NOMO-1 treated with dmso at 0.1 percent for 144 hours (cell line): ENCODE measurements at regions not wholly inside any gene's neighbourhood (a gene's known extent, or its start where the extent isn't known, plus 50 kb on each side); places are given as distances from the start of the nearest gene placed in this dataset.
"Not testable (repeated sequence)": the region's sequence is repeated elsewhere in the genome, so short reads cannot be mapped to it uniquely, and the experiment has no call there.

Experiments
- DNase-seq: peaks from one replicate; lab custom pipeline; 2025; ENCODE audit not compliant: unreplicated experiment; lab: John Stamatoyannopoulos, UW

GRCh38 chr1:30028939-30029338 is 694.4 kb downstream of the MATN1 start:
- no peak for DNase-seq

- no peak for DNase-seq
Measured at GRCh38 chr1:30028283-30028682, 695.1 kb downstream of the MATN1 start.

- no peak for DNase-seq
Measured at GRCh38 chr1:30027247-30027646, 696.1 kb downstream of the MATN1 start.

- DNase-seq, result no peak
Measured at GRCh38 chr1:30024411-30025195, 698.8 kb downstream of the MATN1 start.

GRCh38 chr1:30023339-30024022 is 699.9 kb downstream of the MATN1 start:
- DNase-seq, result no peak

GRCh38 chr1:30014031-30014430 is 709.4 kb downstream of the MATN1 start:
- DNase-seq, result no peak

GRCh38 chr1:30012455-30013440 is 710.6 kb downstream of the MATN1 start:
- no peak for DNase-seq

GRCh38 chr1:30011970-30012369 is 711.4 kb downstream of the MATN1 start:
- no peak for DNase-seq

GRCh38 chr1:30010506-30011106 is 712.8 kb downstream of the MATN1 start:
- no peak for DNase-seq

- DNase-seq, result no peak
Measured at GRCh38 chr1:30009720-30010119, 713.7 kb downstream of the MATN1 start.

GRCh38 chr1:30008998-30009657 is 714.3 kb downstream of the MATN1 start:
- no peak for DNase-seq

GRCh38 chr1:30008372-30008997 is 714.9 kb downstream of the MATN1 start:
- no peak for DNase-seq

- no peak for DNase-seq
Measured at GRCh38 chr1:30005972-30006619, 717.3 kb downstream of the MATN1 start.

GRCh38 chr1:30001732-30002039 is 721.7 kb downstream of the MATN1 start:
- no peak for DNase-seq

- no peak for DNase-seq
Measured at GRCh38 chr1:30001011-30001731, 722.2 kb downstream of the MATN1 start.

- no peak for DNase-seq
Measured at GRCh38 chr1:30000266-30000665, 723.1 kb downstream of the MATN1 start.

- DNase-seq, result no peak
Measured at GRCh38 chr1:29999595-29999994, 723.8 kb downstream of the MATN1 start.

GRCh38 chr1:29998686-29999085 is 724.7 kb downstream of the MATN1 start:
- DNase-seq, result no peak

GRCh38 chr1:29997818-29998217 is 725.6 kb downstream of the MATN1 start:
- not testable (repeated sequence) for DNase-seq
